HG03442 (cell line): ENCODE measurements at regions not wholly inside any gene's neighbourhood (a gene's known extent, or its start where the extent isn't known, plus 50 kb on each side); places are given as distances from the start of the nearest gene placed in this dataset.
"Not testable (repeated sequence)": the region's sequence is repeated elsewhere in the genome, so short reads cannot be mapped to it uniquely, and the experiment has no call there.

Experiments
- ATAC-seq: cut with Tn5 transposase; IDR thresholded peaks from one replicate; pipeline ENCODE4 v1.9.1; 2021; ENCODE audit warnings: mild to moderate bottlenecking, moderate library complexity; ENCODE audit not compliant: unreplicated experiment

DNA sequence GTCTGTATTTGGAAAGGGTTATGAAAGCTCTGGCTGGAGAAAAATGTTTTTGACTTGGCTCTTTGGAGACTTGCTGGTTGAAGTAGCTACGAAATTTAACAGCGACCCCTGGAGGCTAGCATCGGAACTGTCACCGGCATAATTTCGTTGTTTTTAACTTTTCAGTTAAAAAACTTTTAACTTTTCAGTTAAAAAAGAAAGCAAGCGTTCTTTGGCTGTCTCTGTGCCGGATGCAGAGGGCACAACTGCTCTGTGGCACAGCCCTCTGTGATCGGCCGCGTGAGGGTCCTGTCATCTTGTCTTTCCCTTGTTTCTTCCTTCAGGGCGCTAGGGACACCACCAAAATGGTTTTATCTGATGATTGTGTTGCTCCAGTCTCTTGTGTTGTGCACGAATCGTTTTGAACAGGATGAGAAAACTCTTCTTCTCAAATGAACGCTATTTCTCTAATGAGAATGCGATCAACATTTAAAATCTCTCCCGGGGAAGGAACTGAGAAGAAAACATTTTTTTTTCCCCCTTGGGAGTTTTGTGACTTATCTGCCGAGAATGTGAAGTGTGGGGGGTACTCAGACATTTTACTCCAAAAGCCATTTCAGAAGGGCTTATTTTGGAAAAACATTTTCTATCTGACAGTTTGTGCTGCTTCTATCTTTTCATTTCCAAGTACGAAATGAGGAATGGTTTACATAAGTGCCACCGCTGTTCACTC, 57.1 kb downstream of the ADCYAP1 start:
- no peak for ATAC-seq

GRCh38 chr18:963276-963675, 58.6 kb downstream of the ADCYAP1 start:
- ATAC-seq = no peak

DNA sequence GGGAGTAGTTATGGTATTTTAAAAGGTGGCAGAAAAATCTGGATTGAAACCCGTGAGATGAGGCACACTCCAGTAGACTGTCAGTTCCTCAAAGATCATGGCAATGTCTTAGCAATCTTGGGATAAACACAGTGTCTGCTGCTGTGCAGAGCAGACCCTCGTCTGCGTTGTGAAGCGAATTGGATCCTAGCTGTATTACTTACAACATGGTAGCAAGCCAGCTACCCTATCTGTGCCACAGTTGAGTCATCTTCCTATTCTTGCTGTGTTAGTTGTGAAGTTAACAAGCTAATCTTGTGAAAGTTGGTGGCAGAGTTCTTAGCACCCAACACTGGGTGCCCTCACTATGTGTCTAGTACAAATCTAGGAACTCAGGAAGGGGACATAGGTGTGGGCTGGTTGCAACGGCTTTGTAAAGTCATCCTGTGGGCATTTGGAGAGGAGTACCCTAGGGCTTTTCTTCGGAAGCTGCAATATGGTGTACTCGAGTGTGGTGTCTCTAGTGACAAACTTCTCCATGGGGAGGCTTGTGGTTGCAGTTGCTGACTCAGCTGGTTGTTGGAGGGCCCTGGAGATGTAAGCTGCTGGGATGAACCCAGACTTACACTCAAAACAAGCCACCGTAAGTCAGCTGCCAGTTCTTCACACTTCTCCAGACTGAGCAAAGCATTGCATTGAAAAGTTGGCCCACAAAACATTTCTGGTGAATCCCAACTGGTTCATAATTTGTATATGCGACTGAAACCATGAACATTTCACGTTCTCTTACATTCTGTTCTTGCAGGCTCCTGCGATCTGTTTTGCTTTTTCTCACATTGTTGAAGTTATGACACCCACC, 61.5 kb downstream of the ADCYAP1 start:
- ATAC-seq = no peak

DNA sequence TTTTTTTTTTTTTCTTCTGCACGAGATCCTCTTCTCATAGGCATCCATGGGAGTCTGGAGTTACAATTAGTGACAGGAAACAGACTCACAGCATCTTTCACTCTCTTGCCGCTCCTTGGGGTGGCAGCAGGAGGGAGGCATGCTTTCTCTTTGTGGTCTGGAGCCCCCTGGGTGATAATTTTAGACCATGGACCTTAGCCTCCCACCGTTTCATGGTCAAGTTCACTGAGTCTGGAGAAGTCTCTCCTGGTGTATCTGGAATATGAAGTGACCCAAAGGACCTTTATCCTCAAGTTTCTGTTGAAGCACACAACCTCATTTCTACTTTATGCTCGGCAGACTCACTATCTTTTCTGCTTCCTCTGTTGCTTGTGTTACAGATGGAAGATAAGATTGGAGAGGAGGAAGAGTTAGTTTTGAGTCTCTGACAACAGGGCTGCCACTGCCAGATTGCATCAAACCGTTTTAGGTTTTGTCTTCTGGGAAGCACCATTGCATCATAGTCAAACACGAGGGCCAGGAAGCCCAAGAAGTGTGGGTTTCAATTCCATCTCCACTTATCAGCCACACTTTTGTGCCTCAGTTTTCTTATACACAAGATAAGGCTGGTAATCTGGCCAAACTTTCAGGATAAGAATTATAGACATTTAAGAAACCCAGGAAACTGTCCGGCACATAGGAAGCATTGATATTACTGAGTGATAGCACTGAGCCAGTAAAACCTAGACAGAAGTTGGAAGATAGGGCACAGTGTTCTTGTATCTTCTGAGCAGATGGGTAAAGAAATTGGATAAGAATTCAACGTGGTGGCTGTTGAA, 62.3 kb downstream of the ADCYAP1 start:
- ATAC-seq = no peak

DNA sequence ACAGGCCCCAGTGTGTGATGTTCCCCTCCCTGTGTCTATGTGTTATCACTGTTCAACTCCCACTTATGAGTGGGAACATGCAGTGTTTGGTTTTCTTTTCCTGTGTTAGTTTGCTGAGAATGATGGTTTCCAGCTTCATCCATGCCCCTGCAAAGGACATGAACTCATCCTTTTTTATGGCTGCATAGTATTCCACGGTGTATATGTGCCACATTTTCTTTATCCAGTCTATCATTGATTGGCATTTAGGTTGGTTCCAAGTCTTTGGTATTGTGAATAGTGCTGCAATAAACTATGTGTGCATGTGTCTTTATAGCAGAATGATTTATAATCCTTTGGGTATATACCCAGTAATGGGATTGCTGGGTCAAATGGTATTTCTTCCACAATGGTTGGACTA, 64.2 kb downstream of the ADCYAP1 start:
- ATAC-seq = not testable (repeated sequence)

DNA sequence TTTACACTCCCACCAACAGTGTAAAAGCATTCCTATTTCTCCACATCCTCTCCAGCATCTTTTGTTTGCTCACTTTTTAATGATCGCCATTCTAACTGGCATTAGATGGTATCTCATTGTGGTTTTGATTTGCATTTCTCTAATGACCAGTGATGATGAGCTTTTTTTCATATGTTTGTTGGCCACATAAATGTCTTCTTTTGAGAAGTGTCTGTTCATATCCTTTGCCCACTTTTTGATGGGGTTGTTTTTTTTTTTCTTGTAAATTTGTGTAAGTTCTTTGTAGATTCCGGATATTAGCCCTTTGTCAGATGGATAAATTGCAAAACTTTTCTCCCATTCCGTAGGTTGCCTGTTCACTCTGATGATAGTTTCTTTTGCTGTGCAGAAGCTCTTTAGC, 64.6 kb downstream of the ADCYAP1 start:
- ATAC-seq = not testable (repeated sequence)

DNA sequence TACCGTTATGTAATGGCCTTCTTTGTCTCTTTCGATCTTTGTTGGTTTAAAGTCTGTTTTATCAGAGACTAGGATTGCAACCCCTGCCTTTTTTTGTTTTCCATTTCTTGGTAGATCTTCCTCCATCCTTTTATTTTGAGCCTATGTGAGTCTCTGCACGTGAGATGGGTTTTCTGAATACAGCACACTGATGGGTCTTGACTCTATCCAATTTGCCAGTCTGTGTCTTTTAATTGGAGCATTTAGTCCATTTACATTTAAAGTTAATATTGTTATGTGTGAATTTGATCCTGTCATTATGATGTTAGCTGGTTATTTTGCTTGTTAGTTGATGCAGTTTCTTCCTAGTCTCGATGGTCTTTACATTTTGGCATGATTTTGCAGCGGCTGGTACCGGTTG, 69.9 kb downstream of the ADCYAP1 start:
- ATAC-seq = not testable (repeated sequence)

DNA sequence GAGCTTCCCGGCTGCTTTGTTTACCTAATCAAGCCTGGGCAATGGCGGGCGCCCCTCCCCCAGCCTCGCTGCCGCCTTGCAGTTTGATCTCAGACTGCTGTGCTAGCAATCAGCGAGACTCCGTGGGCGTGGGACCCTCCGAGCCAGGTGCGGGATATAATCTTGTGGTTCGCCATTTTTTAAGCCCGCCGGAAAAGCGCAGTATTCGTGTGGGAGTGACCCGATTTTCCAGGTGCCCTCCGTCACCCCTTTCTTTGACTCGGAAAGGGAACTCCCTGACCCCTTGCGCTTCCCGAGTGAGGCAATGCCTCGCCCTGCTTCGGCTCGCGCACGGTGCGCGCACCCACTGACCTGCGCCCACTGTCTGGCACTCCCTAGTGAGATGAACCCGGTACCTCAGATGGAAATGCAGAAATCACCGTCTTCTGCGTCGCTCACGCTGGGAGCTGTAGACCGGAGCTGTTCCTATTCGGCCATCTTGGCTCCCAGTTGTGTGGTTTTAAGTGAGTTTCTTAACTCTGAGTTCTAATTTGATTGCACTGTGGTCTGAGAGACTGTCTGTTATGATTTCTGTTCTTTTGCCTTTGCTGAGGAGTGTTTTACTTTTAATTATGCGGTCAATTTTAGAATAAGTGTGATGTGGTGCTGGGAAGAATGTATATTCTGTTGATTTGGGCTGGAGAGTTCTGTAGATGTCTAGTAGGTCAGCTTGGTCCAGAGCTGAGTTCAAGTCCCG, 71.9 kb downstream of the ADCYAP1 start:
- not testable (repeated sequence) for ATAC-seq

GRCh38 chr18:977327-977726, 72.7 kb downstream of the ADCYAP1 start:
- not testable (repeated sequence) for ATAC-seq

DNA sequence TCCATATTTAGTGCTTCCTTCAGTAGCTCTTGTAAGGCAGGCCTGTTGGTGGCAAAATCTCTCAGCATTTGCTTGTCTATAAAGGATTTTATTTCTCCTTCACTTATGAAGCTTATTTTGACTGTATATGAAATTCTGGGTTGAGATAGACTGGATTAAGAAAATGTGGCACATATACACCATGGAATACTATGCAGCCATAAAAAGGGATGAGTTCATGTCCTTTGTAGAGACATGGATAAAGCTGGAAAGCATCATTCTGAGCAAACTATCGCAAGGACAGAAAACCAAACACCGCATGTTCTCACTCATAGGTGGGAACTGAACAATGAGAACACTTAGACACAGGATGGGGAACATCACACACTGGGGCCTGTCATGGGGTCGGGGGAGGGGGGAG, 73.1 kb downstream of the ADCYAP1 start:
- not testable (repeated sequence) for ATAC-seq

DNA sequence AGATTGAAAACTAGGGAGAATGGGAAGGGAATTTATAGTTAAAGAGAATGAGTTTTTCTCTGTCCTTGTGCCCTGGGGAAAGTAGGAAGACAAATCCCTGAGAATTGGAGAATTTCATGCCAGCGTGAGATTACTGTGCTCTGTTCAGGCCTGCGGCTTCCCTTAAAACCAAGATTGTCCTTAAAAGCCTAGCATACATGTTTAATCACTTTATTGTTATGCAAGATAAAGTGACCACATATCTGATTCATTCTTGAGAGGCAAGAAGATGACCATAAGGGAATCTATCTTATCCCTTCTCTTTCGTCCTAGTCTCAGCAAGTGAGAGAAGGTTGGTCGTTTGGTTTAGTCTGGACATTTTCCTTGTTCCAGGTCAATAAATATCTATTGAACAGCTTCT, 75.9 kb downstream of the ADCYAP1 start:
- no peak for ATAC-seq

DNA sequence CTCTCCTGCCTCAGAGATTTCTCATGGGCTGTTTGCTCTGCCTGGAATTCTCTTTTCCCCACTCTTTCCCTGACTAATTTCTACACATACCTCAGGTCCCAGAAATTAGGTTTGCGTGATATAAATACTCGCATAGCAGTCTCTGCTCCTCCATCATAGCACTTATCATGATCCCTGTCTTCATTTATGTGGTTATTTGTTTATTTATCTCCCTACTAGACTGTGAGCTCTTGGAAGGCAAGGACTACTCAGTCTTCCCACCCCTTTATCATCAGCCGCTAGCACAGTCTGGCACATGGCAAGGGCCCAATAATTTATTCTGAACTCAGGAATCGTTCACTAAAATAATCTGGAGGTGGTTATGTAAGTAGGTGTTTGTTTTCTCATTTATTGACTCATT, 79.3 kb downstream of the ADCYAP1 start:
- ATAC-seq = no peak

DNA sequence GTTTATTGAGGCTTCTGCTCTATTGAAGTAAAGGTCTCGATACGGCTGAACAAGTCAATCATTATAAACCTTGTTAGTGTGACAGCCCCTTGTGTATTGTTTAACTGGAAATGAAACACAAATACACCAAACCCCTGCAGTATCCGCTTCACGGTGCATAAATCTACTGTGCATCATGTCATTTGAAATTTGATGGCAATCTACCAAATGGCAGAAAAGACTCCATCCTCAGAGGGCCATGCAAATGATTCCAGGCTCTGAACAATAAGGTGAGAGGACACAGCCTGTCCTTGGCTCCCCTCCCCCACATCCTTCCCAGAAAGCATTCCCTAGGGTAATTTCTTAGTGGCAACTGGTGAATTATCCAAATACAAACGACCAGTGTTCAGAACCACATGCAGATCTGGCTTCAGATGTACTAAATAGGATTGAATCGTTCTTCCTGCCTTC, 80.6 kb downstream of the ADCYAP1 start:
- no peak for ATAC-seq

- no peak for ATAC-seq
Observed at GRCh38 chr18:986051-986450, 81.4 kb downstream of the ADCYAP1 start.

DNA sequence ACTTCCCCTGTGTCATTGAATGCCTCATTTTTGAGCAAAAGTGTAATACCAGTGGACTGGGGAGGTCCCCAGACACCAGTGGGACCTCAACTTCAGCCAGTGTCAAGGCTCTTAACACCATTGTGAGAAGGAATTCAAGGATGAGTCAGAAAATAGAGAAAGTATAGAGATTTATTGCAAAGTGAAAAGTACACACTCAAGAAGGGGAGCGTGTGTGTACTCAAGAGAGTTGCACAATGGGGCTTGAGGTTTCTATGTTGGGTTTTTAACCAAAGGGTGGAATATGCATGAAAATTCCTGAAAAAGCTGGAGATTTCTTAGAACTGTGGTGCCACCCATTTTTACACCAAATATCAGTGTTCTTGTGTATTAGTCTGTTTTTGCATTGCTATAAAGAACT, 81.9 kb downstream of the ADCYAP1 start:
- ATAC-seq = no peak

DNA sequence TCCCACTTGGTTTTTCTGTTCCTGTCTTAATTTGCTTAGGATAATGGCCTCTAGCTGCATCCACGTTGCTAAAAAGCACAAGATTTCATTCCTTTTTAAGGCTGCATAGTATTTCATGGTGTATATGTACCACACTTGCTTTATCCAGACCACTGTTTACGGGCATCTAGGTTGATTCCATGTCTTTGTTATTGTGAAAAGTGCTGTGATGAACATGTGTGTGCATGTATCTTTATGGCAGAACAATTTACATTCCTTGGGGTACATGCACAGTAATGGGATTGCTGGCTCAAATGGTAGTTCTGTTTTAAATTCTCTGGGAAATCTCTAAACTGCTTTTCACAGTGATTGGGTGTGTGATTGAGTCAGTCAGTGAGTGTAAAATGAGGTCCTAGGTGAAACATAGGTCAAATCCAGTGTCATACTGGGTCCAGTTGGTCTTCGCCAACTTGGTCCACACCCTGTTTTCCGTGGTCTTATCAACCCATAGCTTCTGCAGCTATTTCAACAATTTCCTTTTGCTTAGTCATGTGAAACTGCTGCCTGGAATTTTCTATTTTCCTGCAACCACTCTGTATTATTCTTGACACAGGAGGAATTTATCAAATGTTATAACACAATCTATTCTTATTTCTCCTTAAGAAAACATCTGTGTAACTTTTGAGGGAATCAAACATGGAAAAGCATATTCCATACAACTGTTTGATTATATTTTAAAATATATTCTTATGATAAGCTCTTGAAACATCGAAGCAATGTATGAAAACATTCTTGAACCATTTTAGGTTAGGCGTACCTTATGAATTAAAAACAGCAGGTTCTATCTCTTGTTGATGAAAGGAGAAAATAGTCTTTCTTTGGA, 82.9 kb downstream of the ADCYAP1 start:
- ATAC-seq = no peak

GRCh38 chr18:989425-989824, 84.8 kb downstream of the ADCYAP1 start:
- ATAC-seq = no peak

GRCh38 chr18:990197-990596, 85.5 kb downstream of the ADCYAP1 start:
- ATAC-seq = no peak

DNA sequence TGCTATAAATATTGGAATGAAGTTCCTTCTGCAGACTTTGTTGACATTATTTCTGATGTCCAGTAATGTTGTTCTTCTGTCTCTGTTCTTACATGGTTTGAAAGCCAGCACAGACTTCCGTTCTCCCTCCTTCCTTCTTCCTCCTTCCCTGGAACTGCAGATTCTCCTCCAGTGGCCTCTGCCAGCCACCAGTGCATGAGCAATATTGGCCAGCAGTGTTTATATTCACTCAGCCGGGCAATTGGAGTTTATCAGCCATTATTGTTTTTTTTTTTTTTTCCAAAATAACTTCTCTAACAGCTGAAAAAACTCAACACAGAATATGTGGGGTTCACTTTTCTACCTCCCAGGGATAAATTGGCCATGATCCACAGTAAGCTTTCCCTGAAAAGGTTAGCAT, 86.8 kb downstream of the ADCYAP1 start:
- no peak for ATAC-seq

DNA sequence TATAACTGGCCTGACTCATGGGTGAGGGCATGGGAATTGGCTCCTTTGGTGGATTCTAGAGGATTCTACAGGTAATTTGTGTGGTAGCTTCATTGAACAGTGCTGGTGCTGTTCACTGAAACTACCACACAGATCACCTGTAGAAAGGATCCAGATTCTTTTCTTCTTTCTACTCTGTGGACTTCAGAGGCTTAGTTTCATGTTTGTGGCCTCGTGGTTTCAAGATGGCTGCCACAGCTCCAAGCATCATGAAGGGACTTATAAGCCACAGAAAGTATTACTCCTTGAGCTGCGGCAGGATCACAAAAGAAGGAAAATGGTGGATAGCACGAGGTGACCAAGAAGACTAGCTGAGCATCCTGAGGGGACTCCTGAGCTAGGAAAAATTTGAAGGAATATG, 88.9 kb downstream of the ADCYAP1 start:
- ATAC-seq = no peak
